ENCODE measurements at regions not wholly inside any gene's neighbourhood (a gene's known extent, or its start where the extent isn't known, plus 50 kb on each side); places are given as distances from the start of the nearest gene placed in this dataset.

DNA sequence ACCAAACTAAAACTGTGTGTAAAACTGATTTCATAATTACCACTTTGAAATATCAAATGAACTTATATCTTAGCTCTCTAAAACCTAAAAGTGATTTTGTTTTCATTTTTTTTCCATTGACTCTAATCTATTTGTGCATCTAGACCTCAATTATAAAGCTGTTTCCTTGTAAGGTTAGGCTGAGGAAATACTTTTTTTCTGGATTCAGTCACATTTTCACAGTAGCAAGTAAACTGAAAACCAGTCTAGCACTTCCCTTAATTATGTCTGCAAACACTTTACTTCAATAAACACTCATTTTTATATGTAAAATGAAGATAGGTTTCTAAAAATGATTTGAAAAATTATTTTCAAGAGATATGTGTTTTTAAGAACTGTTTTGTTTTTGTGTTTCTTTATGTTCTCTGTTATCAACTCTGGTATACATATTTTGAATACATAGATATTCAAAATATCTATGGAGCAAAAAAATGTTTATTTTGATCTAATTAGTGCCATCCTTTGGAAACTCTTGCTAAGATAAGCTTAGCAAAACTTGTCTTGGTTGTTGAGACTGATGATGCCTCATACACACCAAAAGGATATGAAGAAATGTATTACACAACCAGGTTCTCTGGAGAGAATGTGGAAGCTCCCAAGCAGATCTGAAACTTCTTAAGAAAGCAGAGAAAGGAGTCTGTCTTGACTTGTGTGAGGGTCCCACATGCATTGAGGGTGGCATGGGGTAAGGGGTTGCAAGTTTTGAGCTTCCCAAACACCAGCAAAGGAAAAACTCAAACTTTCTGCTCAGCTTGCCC lies 1887.4 kb downstream of the PCDH9 start:
- TF ChIP-seq, protein P1, sequence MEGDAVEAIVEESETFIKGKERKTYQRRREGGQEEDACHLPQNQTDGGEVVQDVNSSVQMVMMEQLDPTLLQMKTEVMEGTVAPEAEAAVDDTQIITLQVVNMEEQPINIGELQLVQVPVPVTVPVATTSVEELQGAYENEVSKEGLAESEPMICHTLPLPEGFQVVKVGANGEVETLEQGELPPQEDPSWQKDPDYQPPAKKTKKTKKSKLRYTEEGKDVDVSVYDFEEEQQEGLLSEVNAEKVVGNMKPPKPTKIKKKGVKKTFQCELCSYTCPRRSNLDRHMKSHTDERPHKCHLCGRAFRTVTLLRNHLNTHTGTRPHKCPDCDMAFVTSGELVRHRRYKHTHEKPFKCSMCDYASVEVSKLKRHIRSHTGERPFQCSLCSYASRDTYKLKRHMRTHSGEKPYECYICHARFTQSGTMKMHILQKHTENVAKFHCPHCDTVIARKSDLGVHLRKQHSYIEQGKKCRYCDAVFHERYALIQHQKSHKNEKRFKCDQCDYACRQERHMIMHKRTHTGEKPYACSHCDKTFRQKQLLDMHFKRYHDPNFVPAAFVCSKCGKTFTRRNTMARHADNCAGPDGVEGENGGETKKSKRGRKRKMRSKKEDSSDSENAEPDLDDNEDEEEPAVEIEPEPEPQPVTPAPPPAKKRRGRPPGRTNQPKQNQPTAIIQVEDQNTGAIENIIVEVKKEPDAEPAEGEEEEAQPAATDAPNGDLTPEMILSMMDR (IDR thresholded peaks at IDR 0.05): no peak
- TF ChIP-seq EP300 (IDR thresholded peaks at IDR 0.05): no peak

Data from ovary (tissue), 3 donors.